AML-193 (cell line): ENCODE measurements at regions not wholly inside any gene's neighbourhood (a gene's known extent, or its start where the extent isn't known, plus 50 kb on each side); places are given as distances from the start of the nearest gene placed in this dataset.
"Not testable (repeated sequence)": the region's sequence is repeated elsewhere in the genome, so short reads cannot be mapped to it uniquely, and the experiment has no call there.

Experiments used
- DNase-seq, 2 experiments: peaks; one replicate each; lab custom pipeline; 2025; lab: John Stamatoyannopoulos, UW

DNA sequence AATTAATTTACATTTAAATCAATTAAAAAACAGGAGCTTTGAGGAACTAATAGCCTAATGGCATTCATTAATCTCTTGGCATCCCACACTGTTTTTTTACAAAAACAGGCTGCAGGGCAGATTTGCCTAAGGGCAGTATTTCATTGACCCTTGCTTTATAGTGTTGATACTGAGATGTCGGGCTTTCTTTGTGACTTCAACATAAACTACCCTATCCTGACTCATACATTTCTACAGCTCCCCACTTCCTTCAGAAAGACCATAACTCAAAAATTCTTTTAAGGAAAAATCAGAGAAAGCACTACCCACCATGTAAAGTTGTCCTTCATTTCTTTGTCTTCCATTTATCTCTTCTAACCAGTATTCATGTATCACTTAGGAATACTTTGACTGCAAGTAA, 92.2 kb upstream of the NT5E start:
- DNase-seq: no peak

DNA sequence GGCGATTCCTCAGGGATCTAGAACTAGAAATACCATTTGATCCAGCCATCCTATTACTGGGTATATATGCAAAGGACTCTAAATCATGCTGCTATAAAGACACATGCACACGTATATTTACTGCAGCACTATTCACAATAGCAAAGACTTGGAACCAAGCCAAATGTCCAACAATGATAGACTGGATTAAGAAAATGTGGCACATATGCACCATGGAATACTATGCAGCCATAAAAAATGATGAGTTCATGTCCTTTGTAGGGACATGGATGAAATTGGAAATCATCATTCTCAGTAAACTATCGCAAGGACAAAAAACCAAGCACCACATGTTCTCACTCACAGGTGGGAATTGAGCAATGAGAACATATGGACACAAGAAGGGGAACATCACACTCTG, 93.1 kb upstream of the NT5E start:
- DNase-seq: not testable (repeated sequence)

DNA sequence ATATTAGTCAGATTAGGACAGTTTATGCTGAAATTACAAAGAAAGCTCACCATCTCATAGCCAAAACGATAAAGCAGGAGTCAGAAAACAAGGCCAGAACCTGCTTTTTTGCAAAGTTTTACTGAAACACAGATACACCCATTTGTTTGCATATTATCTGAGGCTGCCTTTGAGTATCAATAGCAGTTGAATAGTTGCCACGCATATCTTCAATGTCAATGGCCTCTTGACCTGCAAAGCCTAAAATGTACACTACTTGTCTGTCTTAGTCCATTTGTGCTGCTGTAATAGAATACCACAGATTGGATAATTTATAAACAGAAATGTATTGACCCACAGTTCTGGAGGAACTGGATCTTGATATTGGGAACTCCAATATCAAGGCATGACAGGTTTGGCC, 94.1 kb upstream of the NT5E start:
- DNase-seq: no peak

DNA sequence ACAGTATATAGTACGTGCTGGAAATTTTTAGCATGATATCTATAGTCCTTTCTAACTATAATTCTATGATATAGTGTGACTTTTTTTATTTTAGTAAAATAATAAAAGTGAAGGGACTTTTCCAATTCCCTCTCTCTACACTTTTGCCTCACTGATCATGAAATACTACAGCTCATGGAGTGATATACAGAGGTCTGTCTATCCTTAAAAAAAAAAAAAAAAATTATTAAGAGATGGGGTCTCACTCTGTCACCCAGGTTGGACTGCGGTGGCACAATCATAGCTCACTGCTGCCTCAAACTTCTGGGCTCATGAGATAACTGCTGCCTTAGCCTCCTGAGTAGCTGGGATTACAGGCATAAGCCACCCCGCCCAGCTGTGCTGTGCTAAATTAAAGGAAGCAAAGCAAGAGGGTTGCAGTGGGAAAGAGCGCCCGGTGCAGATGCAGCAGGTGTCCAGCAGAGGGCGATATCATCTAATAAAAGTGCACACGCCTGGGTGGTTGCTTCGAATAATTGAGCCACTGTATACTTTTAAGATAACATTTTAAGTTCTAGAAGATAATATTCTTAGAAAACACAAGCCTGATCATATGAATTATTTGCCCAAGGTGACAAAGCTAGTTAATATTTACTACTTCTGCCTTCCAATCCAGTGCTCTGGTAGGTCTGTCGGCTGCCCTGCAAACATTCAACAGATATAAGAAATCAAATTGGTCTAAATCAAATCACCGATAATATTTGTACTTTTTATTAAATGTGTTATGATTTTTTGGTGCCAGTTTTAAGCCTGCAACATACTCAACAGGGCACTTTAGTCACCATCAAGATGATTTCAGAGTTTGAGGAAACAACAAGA, 94.9 kb upstream of the NT5E start:
- peak; percentile 76 to 82 for DNase-seq

DNA sequence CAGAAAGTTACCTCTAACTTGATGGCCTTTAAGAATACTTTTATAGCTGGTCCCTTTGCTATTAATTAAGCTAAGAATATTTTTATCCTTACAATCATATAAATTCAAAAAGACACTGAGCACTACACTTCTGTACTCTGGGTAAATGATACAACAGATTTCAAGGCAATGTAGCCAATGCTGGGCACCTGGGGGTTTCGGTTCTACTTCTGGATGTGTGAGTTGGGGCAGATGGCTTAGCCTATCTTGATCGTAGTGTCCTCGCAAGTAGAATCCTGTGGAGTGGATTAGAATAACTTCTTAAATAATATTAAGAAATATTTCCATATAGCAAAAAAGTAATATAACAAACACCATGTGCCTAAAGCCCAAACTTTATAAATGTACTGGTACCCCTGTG, 96.9 kb upstream of the NT5E start:
- no peak for DNase-seq

DNA sequence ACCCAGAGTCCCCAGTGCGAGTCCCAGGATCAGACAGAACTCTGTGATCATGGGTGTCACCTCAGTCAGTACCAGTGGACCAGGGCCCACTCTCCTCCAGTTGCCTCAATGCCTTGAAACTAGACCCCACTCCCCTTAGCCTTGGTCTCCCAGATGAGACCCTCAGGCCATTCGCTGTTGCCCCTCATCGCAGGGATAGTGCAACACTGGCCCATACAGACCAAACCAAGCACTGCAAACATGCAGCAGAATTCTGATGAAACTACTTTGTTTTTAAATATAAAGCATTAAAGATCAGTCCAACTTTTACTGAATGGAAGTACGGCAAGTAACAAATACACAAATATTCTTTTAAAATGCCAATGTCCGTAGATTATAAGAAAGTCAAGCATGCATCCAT, 101.2 kb upstream of the NT5E start:
- no peak for DNase-seq

DNA sequence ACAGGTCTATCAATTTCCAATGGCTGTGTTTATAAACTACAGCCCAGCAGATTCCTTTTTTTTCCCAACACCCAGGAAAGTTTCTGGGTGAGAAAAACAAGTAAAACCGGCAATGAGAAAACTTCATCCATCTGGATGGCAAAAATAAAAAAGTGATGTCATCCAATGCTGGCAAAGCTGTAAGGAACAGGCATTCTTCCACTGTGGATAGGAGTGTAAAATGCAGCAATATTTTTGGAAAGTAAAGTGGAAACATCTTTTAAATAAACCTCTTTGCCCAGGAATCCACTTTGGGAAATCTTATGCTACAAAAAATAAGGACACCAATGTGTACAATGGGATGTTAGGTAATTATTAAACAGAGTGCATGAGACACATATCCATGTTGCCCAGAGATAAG, 102.1 kb upstream of the NT5E start:
- DNase-seq: no peak

DNA sequence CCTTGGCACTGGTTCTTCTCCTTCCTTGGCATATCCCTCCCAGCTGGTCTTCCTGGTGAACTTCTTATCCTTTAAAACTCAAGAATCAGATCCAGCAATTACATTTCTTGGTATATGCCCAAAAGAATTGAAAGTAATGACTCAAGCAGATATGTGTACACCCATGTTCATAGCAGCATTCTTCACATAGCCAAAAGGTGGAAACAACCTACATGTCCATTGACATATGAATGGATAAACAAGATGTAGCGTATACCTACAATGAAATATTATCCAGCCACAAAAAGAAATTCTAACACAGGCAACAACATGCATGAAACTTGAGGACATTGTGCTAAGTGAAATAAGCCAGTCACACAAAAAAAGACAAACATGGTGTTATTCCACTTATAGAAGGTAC, 103.7 kb upstream of the NT5E start:
- DNase-seq: no peak

DNA sequence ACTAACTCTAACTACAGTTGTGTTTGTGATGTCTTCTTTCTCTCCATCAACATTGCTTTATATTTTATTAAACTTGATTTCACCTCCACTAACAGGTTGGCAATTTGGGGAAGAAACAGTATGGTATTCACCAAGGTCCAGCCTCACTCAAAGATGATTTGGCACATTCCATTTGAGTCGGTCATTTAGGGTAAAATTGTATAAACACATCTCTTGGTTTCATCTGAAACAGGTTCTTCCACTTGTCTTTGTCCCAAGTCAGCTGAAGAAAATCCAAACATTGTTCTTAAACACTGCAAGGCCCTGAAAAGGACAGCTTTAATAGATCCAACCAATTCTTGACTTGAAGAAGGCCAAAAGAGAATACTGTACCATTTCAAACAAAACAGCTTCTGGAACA, 104.9 kb upstream of the NT5E start:
- DNase-seq: no peak

DNA sequence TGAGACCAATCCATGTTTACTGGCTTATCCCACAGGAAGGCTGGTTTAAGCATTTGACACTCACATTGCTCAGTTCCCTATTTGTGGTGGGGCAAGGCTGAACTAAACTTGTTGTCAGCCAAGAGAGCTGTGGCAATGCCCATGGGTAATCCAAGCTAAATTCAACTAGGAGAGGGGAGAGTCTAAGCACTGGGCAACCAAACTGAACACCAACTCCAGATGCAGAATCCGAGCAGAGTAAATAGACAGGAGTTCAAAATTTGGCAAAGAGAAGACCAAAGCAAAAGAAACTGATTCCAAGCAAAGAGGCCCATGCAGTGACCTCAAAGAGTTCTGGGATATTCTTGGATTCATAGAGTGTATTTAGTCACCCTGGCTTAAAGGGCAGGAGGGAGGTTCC, 106.5 kb upstream of the NT5E start:
- DNase-seq: no peak

DNA sequence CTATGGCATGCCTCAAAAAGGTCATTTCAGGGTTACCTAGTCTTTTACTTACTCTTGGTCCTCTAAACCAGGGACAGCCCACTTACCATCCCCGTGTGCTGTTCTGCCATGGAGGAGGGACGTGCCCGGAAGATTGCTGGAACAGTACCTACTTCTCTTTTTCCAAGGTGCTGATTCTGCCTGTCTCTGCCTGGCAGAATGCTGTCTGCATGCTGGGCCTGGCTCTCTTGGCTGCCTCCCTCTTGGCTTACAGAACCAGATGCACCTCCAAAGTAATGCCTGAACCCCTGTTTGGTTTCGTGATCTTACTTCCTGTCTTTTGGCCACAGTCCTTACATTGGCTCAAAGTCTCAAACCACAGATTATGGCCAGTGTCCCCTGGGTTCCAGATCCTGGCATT, 120.7 kb upstream of the NT5E start:
- no peak for DNase-seq

DNA sequence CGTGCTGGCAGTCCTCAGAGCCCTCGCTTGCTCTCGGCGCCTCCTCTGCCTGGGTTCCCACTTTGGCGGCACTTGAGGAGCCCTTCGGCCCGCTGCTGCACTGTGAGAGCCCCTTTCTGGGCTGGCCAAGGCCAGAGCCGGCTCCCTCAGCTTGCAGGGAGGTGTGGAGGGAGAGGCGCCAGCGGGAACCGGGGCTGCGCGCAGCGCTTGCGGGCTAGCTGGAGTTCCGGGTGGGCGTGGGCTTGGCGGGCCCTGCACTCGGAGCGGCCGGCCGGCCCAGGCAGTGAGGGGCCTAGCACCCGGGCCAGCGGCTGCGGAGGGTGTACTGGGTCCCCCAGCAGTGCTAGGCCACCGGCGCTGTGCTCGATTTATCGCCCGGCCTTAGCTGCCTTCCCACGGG, 124.1 kb upstream of the NT5E start:
- DNase-seq: not testable (repeated sequence)

DNA sequence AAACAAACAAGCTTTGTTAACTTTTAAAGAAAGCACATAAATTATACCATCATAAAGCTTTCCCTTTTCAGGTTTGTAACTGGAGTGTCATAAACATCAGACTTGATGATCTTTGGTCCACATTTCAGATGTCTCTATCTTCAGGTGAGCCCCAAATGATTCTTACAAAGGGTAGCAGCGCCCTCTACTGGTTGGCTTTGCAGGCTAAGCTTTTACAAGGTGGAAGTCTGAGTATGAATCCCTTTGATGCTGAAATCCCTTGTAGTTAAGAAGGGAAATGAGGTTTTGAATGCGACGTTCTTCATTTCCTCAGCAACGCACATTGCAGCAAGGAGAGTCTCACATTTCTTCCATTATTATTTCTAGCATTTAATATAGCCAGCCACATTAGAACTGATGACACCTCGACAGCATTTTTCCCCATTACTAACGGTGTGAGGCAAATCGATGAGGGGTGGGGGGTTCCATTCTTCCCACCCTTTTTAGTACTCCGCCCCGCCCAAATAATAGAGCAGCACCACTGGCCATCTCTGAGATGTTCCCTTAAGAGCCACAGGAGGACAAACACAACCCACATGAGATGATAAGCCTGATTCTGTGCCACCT, 126.3 kb upstream of the NT5E start:
- DNase-seq: peak; percentile 68 to 72

DNA sequence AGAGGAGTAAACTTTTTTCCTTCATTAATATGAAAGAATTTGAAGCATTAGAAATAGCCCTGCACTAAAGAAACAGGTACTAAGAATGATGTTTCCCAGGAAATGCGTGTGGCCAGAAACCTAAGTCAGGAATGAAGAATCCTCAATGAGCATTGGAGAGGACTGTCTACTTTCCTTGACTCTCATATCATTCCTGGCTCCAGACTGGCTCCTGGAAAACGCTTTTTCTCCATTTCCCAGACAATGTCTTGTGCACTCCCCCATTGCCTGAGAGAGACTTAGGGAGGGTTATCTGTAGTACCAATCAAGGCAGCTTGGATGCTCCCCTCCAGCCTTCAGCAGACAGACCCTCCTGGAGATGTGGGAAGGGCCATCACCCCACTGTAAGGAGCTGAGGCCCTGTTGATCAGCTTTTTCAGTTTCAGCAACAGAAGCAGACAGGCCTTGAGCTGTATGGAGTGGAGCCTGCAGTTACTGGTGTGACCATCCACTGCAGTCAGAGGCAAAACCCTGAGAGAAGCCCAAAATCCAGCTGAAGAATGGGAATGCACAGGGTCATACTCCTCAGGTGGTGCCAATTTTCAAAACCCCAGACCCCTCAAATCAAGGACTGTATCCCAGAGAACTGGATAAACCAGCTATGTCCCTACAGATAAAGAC, 127.3 kb upstream of the NT5E start:
- no peak for DNase-seq

DNA sequence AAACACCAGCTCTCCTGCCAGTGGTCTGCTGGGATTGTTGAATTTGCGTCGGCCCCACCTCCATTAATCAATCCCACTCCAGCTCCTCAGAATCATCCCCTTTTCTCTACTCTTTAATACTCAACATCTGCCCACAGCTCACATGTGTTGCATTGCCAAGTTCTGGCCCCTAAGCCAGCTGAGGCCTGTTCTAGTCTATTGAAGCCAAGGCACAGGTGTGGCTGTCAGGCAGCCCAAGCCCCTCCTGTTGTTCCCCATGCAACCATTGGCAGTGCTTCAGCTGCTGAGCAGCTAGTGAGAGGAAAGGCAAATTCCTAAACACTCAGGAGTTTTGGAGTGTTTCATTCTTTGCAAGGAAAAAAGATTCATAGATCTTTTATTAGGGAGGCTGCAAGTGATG, 128.0 kb upstream of the NT5E start:
- DNase-seq: no peak

DNA sequence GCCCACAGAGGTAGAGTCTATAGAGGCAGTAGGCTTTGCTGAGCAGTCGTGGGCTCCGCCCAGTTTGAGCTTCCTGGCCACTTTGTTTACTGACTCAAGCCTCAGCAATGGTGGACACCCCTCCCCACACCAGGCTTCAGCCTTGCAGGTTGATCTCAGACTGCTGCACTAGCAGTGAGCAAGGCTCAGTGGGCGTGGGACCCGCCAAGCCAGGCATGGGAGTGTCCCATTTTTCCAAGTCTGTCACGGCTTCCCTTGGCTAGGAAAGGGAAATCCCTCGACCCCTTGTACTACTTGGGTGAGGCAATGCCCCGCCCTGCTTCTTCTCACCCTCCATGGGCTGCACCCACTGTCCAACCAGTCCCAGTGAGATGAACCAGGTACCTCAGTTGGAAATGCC, 135.3 kb upstream of the NT5E start:
- no peak for DNase-seq

DNA sequence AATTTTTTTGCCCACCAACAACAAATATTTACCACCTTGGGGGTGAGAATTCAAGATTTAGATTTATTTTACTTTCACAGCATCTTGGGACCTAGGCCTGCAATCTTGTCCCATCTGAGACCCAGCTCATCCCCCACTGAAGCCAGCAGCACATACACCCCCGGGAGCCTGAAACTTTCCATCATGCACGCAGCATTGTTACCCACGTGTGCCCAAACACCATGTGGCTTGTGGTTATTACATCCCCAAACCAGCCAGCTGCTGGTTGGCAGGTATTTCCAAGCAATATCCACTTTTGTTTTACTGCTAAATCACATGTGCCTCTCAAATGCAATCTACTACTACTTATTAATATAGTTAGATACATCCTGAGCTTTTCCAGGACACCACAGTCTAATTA, 149.3 kb upstream of the NT5E start:
- DNase-seq: no peak

DNA sequence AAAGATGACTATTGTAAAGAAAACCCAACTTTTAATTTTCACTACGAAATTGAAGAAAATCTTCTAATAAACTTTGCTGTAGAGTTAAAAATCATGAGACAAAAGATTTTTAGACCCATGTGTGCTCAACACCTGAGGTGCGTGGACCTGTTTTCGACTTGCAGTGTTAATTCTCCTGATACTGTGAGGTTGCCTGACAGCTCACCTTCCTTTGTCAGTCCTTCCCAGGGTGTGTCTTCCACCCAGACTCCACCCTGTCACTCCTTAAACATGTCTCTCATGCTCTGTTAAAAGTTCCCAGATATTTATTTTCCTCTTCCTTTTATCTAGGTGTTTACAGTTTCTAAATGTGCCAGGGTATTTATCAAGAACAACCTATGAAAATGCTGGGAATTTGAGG, 151.3 kb upstream of the NT5E start:
- DNase-seq: no peak

DNA sequence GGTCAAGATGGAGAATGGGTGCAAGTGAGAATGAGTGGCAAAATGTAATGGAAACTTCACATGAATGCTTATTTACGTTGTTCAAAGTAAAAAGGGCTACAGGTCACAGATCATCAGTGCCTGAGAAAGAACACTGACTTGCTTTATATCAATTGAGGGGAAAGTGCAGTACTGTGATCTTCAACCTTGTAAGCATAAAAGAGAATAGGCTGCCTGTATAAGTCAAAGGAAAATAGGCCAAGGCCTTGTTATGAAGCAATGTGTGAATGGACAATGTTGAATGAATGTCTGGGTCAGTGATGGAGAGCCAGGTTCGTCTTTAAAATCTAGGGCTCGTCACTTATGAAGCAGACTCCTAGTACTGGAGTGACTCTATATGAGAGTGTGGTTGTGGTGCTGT, 158.6 kb upstream of the NT5E start:
- no peak for DNase-seq

DNA sequence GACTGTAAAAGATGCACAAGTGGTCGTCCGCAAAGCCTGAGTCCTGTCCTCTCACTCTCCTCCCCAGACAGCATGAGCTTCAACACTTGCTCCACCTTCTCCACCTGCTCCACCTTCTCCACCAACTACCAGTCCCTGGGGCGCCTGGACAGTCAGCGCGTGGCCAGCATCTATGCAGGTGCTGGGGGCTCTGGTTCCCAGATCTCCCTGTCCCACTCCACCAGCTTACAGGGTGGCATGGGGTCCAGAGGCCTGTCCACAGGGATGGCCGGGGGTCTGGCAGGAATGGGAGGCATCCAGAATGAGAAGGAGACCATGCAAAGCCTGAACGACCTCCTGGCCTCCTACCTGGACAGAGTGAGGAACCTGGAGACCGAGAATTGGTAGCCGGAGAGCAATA, 162.2 kb upstream of the NT5E start:
- DNase-seq: no peak

DNA sequence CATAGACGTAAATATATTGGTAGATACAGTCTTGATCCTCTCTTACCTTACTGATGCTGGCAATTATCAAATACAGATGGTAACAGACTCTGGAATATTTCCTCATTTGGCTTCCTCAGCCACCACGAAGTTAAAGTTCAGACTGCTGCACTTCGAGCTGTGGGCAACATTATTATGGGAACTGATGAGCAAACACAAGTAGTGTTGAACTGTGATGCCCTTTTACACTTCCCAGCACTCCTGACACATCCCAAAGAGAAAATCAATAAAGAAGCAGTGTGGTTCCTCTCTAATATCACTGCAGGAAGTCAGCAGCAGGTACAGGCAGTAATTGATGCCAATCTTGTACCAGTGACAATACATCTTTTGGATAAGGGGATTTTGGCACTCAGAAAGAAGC, 162.7 kb upstream of the NT5E start:
- no peak for DNase-seq

DNA sequence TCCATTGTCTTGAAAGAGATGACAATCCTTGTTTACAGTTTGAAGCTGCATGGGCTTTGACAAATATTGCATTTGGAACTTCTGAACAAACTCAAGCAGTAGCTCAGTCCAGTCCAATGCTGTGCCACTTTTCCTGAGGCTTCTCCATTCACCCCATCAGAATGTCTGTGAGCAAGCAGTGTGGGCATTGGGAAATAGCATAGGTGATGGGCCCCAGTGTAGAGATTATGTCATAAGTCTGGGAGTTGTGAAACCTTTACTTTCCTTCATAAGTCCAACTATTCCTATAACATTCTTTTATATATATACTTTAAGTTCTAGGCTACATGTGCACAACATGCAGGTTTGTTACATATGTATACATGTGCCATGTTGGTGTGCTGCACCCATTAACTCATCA, 163.4 kb upstream of the NT5E start:
- not testable (repeated sequence) for DNase-seq

DNA sequence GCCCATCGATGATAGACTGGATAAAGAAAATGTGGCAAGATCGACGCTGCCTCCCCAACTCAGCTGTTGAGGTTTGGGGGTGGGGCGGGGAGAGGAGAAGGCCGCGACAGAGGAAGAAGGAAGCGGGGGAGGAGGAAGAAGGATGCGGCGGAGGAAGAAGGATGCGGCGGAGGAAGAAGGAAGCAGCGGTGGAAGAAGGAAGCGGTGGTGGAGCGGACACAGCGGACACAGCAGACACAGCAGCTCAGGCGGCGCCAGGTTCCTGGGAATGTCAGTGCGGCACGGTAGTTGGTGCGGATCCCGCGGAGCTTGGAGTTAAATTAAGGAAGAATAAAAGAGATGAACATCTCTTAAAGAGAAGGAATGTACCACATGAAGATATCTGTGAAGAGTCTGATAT, 163.9 kb upstream of the NT5E start:
- DNase-seq: no peak
